HEK293T (cell line): ENCODE measurements at regions not wholly inside any gene's neighbourhood (a gene's known extent, or its start where the extent isn't known, plus 50 kb on each side); places are given as distances from the start of the nearest gene placed in this dataset.

ENCODE experiments used
- ARNT ChIP-seq: fragments of 450-650 bp; IDR thresholded peaks from 2 replicates; pipeline ENCODE4 v1.6.1; 2017; ENCODE audit warnings: mild to moderate bottlenecking
- BHLHE40 ChIP-seq: fragments of 450-650 bp; IDR thresholded peaks from 2 replicates; pipeline ENCODE4 v1.6.1; 2016; ENCODE audit warnings: mild to moderate bottlenecking, moderate library complexity, borderline replicate concordance
- CTBP1 ChIP-seq: fragments of 450-650 bp; IDR thresholded peaks from 2 replicates; pipeline ENCODE4 v1.6.1; 2016; ENCODE audit warnings: borderline replicate concordance
- ELF4 ChIP-seq: fragments of 450-650 bp; IDR thresholded peaks from 2 replicates; pipeline ENCODE4 v1.6.1; 2017; ENCODE audit warnings: antibody characterized with exemption
- FOXA1 ChIP-seq: fragments of 450-650 bp; IDR thresholded peaks from 2 replicates; pipeline ENCODE4 v1.6.1; 2016; ENCODE audit warnings: mild to moderate bottlenecking
- FOXK2 ChIP-seq: fragments of 450-650 bp; IDR thresholded peaks from 2 replicates; pipeline ENCODE4 v1.6.1; 2016; ENCODE audit warnings: mild to moderate bottlenecking
- HDGF ChIP-seq: fragments of 450-650 bp; IDR thresholded peaks from 2 replicates; pipeline ENCODE4 v1.6.1; 2017; ENCODE audit warnings: antibody characterized with exemption, borderline replicate concordance
- L3MBTL2 ChIP-seq: fragments of 450-650 bp; conservative IDR thresholded peaks from 2 replicates; pipeline ENCODE4 v1.6.1; 2016; ENCODE audit warnings: mild to moderate bottlenecking
- LEF1 ChIP-seq: fragments of 450-650 bp; IDR thresholded peaks from 2 replicates; pipeline ENCODE4 v1.6.1; 2017; ENCODE audit warnings: mild to moderate bottlenecking, borderline replicate concordance
- SP1 ChIP-seq: fragments of 450-650 bp; IDR thresholded peaks from 2 replicates; pipeline ENCODE4 v1.6.1; 2017
- SUZ12 ChIP-seq: fragments of 450-650 bp; IDR thresholded peaks from 2 replicates; pipeline ENCODE4 v1.6.1; 2016; ENCODE audit warnings: mild to moderate bottlenecking
- TARDBP ChIP-seq: fragments of 450-650 bp; IDR thresholded peaks from 2 replicates; pipeline ENCODE4 v1.6.1; 2016

DNA sequence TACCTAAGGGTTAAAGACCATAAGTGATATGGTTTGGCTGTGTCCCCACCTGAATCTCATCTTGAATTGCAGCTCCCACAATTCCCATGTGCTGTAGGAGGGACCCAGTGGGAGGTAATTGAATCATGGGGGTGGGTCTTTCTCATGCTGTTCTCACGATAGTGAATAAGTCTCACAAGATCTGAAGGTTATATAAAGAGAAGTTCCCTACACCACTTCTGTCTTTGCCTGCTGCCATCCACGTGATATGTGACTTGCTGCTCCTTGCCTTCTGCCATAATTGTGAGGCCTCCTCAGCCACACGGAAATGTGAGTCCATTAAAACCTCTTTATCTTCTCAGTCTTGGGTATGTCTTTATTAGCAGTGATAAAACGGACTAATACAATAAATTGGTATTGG lies 75.0 kb upstream of the CADPS start:
- TF ChIP-seq FOXA1 = no peak
- no peak for TF ChIP-seq ELF4
- TF ChIP-seq FOXK2 = no peak
- no peak for TF ChIP-seq TARDBP
- TF ChIP-seq L3MBTL2 = no peak
- TF ChIP-seq LEF1 = no peak
- no peak for TF ChIP-seq CTBP1
- no peak for TF ChIP-seq SP1
- TF ChIP-seq BHLHE40 = no peak
- no peak for TF ChIP-seq ARNT
- no peak for TF ChIP-seq SUZ12
- TF ChIP-seq HDGF = no peak
